ENCODE measurements at regions not wholly inside any gene's neighbourhood (a gene's known extent, or its start where the extent isn't known, plus 50 kb on each side); places are given as distances from the start of the nearest gene placed in this dataset.

GRCh38 chr7:125568799-125569198 is 639.2 kb upstream of the POT1 start:
- Histone ChIP-seq H3K27ac (no peak overlapping the region), H3K4me3 (no peak overlapping the region), H3K36me3 (ENCODE audit: low read depth, missing control alignments) (no peaks in the 10 kb centered on the region), H3K9me3 (no peaks in the 10 kb centered on the region), H3K4me1 (no peaks in the 10 kb centered on the region), H3K27me3 (no peaks in the 10 kb centered on the region)
- intact Hi-C loops (cut with DNase I; ENCODE audit: low total_unique reads), result no loop called here
- TF ChIP-seq CTCF (IDR thresholded peaks at IDR 0.05) (no peak), POLR2A (IDR thresholded peaks at IDR 0.05) (no peak)
- DNase-seq, result no peak
- WGBS, 2 donors, result 69 to 80% methylated on average over 4 of the region's 4 CpGs

- H3K27me3 ChIP-seq, result no peaks in the 10 kb centered on the region
- 54 to 91% methylated on average over 2 of the region's 2 CpGs for WGBS, 2 donors
- DNase-seq, result no peak
- intact Hi-C loops (cut with DNase I; ENCODE audit: low total_unique reads), result no loop called here
- no peaks in the 10 kb centered on the region for H3K9me3 ChIP-seq
- H3K27ac ChIP-seq, result no peak overlapping the region
- no peaks in the 10 kb centered on the region for H3K4me1 ChIP-seq
- no peak overlapping the region for H3K4me3 ChIP-seq
- H3K36me3 ChIP-seq (ENCODE audit: low read depth, missing control alignments), result no peaks in the 10 kb centered on the region
- TF ChIP-seq POLR2A (IDR thresholded peaks at IDR 0.05), result no peak
- no peak for TF ChIP-seq CTCF (IDR thresholded peaks at IDR 0.05)
Observed at GRCh38 chr7:125567686-125568085, 638.1 kb upstream of the POT1 start.

- no peak overlapping the region for H3K4me3 ChIP-seq
Observed at GRCh38 chr7:125563964-125564529, 634.4 kb upstream of the POT1 start.

GRCh38 chr7:125563557-125563956 is 633.9 kb upstream of the POT1 start:
- no peak for DNase-seq
- intact Hi-C loops (cut with DNase I; ENCODE audit: low total_unique reads), result no loop called here
- 67 to 76% methylated on average over 9 of the region's 9 CpGs for WGBS, 2 donors
- H3K4me1 ChIP-seq, result no peaks in the 10 kb centered on the region
- no peak for TF ChIP-seq POLR2A (IDR thresholded peaks at IDR 0.05)
- no peak for TF ChIP-seq CTCF (IDR thresholded peaks at IDR 0.05)
- H3K27me3 ChIP-seq, result no peaks in the 10 kb centered on the region
- no peak overlapping the region for H3K4me3 ChIP-seq
- no peaks in the 10 kb centered on the region for H3K9me3 ChIP-seq
- no peak overlapping the region for H3K27ac ChIP-seq
- no peaks in the 10 kb centered on the region for H3K36me3 ChIP-seq (ENCODE audit: low read depth, missing control alignments)

More at GRCh38 chr7:125563964-125564529, 634.4 kb upstream of the POT1 start:
- H3K4me1 ChIP-seq, result no peaks in the 10 kb centered on the region
- H3K27ac ChIP-seq, result no peak overlapping the region
- TF ChIP-seq POLR2A (IDR thresholded peaks at IDR 0.05) (no peak), CTCF (IDR thresholded peaks at IDR 0.05) (no peak)
- 46 to 70% methylated on average over 5 to 12 of the region's 12 CpGs for WGBS, 2 donors
- intact Hi-C loops (cut with DNase I; ENCODE audit: low total_unique reads), result no loop called here
- H3K9me3 ChIP-seq, result no peaks in the 10 kb centered on the region
- no peaks in the 10 kb centered on the region for H3K36me3 ChIP-seq (ENCODE audit: low read depth, missing control alignments)
- no peaks in the 10 kb centered on the region for H3K27me3 ChIP-seq
- no peak for DNase-seq

GRCh38 chr7:125561006-125561405 is 631.4 kb upstream of the POT1 start:
- intact Hi-C loops (cut with DNase I; ENCODE audit: low total_unique reads), result no loop called here
- 36 to 53% methylated on average over 3 of the region's 3 CpGs for WGBS, 2 donors
- no peak overlapping the region for H3K4me3 ChIP-seq

More at GRCh38 chr7:125561006-125561405, 631.4 kb upstream of the POT1 start:
- Histone ChIP-seq H3K9me3 (no peaks in the 10 kb centered on the region), H3K27me3 (no peaks in the 10 kb centered on the region), H3K36me3 (ENCODE audit: low read depth, missing control alignments) (no peaks in the 10 kb centered on the region), H3K27ac (no peak overlapping the region), H3K4me1 (no peaks in the 10 kb centered on the region)
- no peak for TF ChIP-seq POLR2A (IDR thresholded peaks at IDR 0.05)
- TF ChIP-seq CTCF (IDR thresholded peaks at IDR 0.05), result no peak
- no peak for DNase-seq

All from testis (tissue), 2 donors.